ENCODE measurements at regions not wholly inside any gene's neighbourhood (a gene's known extent, or its start where the extent isn't known, plus 50 kb on each side); places are given as distances from the start of the nearest gene placed in this dataset.

DNA sequence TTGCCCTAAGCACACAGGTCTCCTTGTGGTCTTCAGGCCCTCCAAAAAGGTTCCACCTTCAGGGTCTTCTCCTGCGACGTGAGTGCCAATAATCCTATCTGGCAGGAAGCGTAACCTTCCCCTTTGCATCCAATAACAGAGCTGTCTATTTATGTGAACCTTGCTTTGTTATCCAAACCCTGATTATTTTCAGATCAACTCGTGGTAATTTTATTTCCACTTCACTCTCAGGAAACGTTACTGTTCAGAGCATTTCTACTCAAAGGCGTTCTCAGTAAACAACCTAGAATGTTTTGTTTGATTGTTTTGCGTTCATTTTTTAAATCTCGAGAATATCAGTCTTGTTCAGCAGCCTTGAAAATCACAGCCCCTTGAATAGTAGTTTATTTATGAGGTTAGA lies 232.3 kb upstream of the KLF6 start:
- 80% methylated on average over 8 of the region's 8 CpGs for WGBS
- DNase-seq (ENCODE audit: low spot score), result no peak
- no peaks in the 10 kb centered on the region for H3K9me3 ChIP-seq (ENCODE audit: control insufficient read depth in 4 of 4, low read length in 3 of 4)
- H3K4me3 ChIP-seq (ENCODE audit: low read depth in 1 of 3, low read length in 3 of 3), result no peak overlapping the region
- TF ChIP-seq CTCF (IDR thresholded peaks at IDR 0.05; ENCODE audit: low read depth, low read length, missing input control) (no peak), MAX (IDR thresholded peaks at IDR 0.05) (no peak), FOXA2 (IDR thresholded peaks at IDR 0.05) (no peak), JUND (IDR thresholded peaks at IDR 0.05) (no peak)
- H3K9ac ChIP-seq (ENCODE audit: low read depth in 1 of 2, low read length in 2 of 2), result no peak overlapping the region
- no peaks in the 10 kb centered on the region for H3K27me3 ChIP-seq (ENCODE audit: control insufficient read depth in 4 of 4, insufficient read depth in 4 of 4, low read length in 3 of 4)
- no peak overlapping the region for H3K27ac ChIP-seq (ENCODE audit: low read depth in 1 of 2, low read length in 2 of 2)
- no peaks in the 10 kb centered on the region for H3K36me3 ChIP-seq (ENCODE audit: control insufficient read depth in 4 of 4, insufficient read depth in 3 of 4, low read depth in 1 of 4, low read length in 3 of 4)
- no peaks in the 10 kb centered on the region for H3K4me1 ChIP-seq (ENCODE audit: control insufficient read depth in 4 of 4, insufficient read depth in 4 of 4, low read length in 3 of 4)

- no peak overlapping the region for H3K4me3 ChIP-seq (ENCODE audit: low read depth in 1 of 3, low read length in 3 of 3)
- 95% methylated on average over 10 of the region's 10 CpGs for WGBS
- no peak for DNase-seq (ENCODE audit: low spot score)
Measured at GRCh38 chr10:4016214-4016740, 231.3 kb upstream of the KLF6 start.

More at GRCh38 chr10:4016214-4016740, 231.3 kb upstream of the KLF6 start:
- Histone ChIP-seq H3K27ac (ENCODE audit: low read depth in 1 of 2, low read length in 2 of 2) (no peak overlapping the region), H3K36me3 (ENCODE audit: control insufficient read depth in 4 of 4, insufficient read depth in 3 of 4, low read depth in 1 of 4, low read length in 3 of 4) (no peaks in the 10 kb centered on the region), H3K4me1 (ENCODE audit: control insufficient read depth in 4 of 4, insufficient read depth in 4 of 4, low read length in 3 of 4) (no peaks in the 10 kb centered on the region), H3K9me3 (ENCODE audit: control insufficient read depth in 4 of 4, low read length in 3 of 4) (no peaks in the 10 kb centered on the region), H3K9ac (ENCODE audit: low read depth in 1 of 2, low read length in 2 of 2) (no peak overlapping the region), H3K27me3 (ENCODE audit: control insufficient read depth in 4 of 4, insufficient read depth in 4 of 4, low read length in 3 of 4) (no peaks in the 10 kb centered on the region)
- no peak for TF ChIP-seq RAD21 (IDR thresholded peaks at IDR 0.05)
- TF ChIP-seq EGR1 (IDR thresholded peaks at IDR 0.05; ENCODE audit: low read depth in 2 of 2), result no peak
- TF ChIP-seq ZBTB33 (IDR thresholded peaks at IDR 0.05), result no peak
- no peak for TF ChIP-seq YY1 (IDR thresholded peaks at IDR 0.05)
- TF ChIP-seq HNF4A (conservative IDR thresholded peaks at IDR 0.05), result no peak
- TF ChIP-seq CTCF (IDR thresholded peaks at IDR 0.05; ENCODE audit: low read depth, low read length, missing input control), result no peak
- no peak for TF ChIP-seq SP1 (IDR thresholded peaks at IDR 0.05)
- TF ChIP-seq NR2F2 (IDR thresholded peaks at IDR 0.05), result no peak
- no peak for TF ChIP-seq TAF1 (conservative IDR thresholded peaks at IDR 0.05)
- no peak for TF ChIP-seq FOXA1 (IDR thresholded peaks at IDR 0.05)
- TF ChIP-seq ATF3 (IDR thresholded peaks at IDR 0.05), result no peak
- no peak for TF ChIP-seq RXRA (IDR thresholded peaks at IDR 0.05)
- TF ChIP-seq MAX (IDR thresholded peaks at IDR 0.05), result no peak
- TF ChIP-seq GABPA (IDR thresholded peaks at IDR 0.05 in 1 of 2, conservative IDR thresholded peaks at IDR 0.05 in 1 of 2), result no peak
- TF ChIP-seq FOXA2 (IDR thresholded peaks at IDR 0.05), result no peak
- TF ChIP-seq JUND (IDR thresholded peaks at IDR 0.05), result no peak

All from liver (tissue), 8 donors.